ENCODE measurements at regions not wholly inside any gene's neighbourhood (a gene's known extent, or its start where the extent isn't known, plus 50 kb on each side); places are given as distances from the start of the nearest gene placed in this dataset.

DNA sequence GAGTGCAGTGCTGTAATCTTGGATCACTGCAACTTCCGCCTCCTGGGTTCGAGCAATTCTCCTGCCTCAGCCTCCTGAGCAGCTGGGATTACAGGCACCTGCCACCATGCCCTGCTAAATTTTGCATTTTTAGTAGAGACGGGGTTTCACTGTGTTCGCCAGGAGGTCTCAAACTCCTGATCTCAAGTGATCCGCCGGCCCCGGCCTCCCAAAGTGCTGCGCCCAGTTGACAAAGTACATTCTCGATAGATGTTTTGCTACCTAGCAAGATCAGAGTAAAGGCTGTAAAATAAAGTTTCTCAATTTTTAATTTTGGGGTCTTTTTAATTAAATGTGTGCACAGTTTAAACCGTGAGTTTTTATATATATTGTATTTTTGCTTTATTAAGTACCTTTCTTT, 248.9 kb downstream of the CCER1 start:
- TF ChIP-seq NR2C2 (IDR thresholded peaks at IDR 0.05; ENCODE audit: borderline replicate concordance, control insufficient read depth, insufficient read length, low read depth) (no peak), CTCF (IDR thresholded peaks at IDR 0.05 in 2 of 3, conservative IDR thresholded peaks at IDR 0.05 in 1 of 3; ENCODE audit: control insufficient read depth in 2 of 3, extremely low read depth in 1 of 3, insufficient read depth in 1 of 3, low read depth in 3 of 3, low read length in 3 of 3) (no peak), HDGF (IDR thresholded peaks at IDR 0.05) (no peak)

Data from GM12878 (cell line).